GM13977 (cell line): ENCODE measurements at regions not wholly inside any gene's neighbourhood (a gene's known extent, or its start where the extent isn't known, plus 50 kb on each side); places are given as distances from the start of the nearest gene placed in this dataset.

ENCODE experiments used
- DNase-seq: peaks from one replicate; pipeline ENCODE4 v3.0.0; 2012; ENCODE audit warnings: low spot score
- in situ Hi-C: fragments of 300-500 bp; cut with MboI; formaldehyde crosslinking; loops from one replicate; pipeline ENCODE4 v1.12.0; 2022; ENCODE audit warnings: low sequenced_read_pairs, low pct_unique_long_range_greater_than_20kb, mixed read lengths, inconsistent platforms; ENCODE audit not compliant: unreplicated experiment
- TF ChIP-seq, protein P1 (sequence below): IDR thresholded peaks from 2 replicates; pipeline ENCODE4 v1.5.1; 2012; ENCODE audit warnings: mild to moderate bottlenecking, control low read depth; ENCODE audit not compliant: insufficient read depth; ENCODE audit errors: extremely low read depth, missing control alignments

GRCh38 chr2:107622741-107623310, 203.9 kb upstream of the RGPD4 start:
- in situ Hi-C loops: no loop called here
- TF ChIP-seq, protein P1, sequence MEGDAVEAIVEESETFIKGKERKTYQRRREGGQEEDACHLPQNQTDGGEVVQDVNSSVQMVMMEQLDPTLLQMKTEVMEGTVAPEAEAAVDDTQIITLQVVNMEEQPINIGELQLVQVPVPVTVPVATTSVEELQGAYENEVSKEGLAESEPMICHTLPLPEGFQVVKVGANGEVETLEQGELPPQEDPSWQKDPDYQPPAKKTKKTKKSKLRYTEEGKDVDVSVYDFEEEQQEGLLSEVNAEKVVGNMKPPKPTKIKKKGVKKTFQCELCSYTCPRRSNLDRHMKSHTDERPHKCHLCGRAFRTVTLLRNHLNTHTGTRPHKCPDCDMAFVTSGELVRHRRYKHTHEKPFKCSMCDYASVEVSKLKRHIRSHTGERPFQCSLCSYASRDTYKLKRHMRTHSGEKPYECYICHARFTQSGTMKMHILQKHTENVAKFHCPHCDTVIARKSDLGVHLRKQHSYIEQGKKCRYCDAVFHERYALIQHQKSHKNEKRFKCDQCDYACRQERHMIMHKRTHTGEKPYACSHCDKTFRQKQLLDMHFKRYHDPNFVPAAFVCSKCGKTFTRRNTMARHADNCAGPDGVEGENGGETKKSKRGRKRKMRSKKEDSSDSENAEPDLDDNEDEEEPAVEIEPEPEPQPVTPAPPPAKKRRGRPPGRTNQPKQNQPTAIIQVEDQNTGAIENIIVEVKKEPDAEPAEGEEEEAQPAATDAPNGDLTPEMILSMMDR: no peak
- no peak for DNase-seq

GRCh38 chr2:107625982-107626381, 200.7 kb upstream of the RGPD4 start:
- in situ Hi-C loops: no loop called here
- DNase-seq: no peak
- TF ChIP-seq, protein P1: no peak

- TF ChIP-seq, protein P1: no peak
- no peak for DNase-seq
- in situ Hi-C loops: no loop called here
Measured at GRCh38 chr2:107627164-107627563, 199.5 kb upstream of the RGPD4 start.

GRCh38 chr2:107627926-107628325, 198.8 kb upstream of the RGPD4 start:
- DNase-seq: no peak
- in situ Hi-C loops: no loop called here
- TF ChIP-seq, protein P1: no peak

DNA sequence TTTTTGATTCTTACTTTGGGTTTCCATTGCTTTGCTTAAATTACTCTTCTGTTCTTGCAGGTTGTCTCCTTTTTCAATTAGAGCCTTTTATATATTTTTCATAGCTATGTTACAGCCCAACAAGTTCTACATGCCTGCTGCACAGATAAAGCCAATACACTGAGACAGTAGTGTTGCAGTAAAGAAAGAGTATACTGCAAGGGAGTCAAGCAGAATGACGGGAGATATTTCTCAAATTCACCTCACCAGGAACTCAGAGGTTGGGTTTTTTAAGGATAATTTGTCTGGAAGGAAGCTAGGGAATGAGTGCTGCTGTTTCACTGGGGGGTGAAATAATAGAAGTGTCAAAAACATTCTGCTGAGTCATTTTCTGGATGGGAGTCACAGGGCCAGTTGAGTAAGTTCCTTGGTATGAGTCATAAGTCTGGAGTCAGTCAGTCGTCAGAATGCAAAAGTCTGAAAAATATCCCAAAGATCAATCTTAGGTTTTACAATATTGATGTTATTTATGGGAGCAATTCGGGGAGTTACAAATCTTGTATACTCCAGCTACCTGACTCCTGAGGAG, 193.0 kb upstream of the RGPD4 start:
- in situ Hi-C loops: no loop called here
- TF ChIP-seq, protein P1: no peak
- DNase-seq: no peak

DNA sequence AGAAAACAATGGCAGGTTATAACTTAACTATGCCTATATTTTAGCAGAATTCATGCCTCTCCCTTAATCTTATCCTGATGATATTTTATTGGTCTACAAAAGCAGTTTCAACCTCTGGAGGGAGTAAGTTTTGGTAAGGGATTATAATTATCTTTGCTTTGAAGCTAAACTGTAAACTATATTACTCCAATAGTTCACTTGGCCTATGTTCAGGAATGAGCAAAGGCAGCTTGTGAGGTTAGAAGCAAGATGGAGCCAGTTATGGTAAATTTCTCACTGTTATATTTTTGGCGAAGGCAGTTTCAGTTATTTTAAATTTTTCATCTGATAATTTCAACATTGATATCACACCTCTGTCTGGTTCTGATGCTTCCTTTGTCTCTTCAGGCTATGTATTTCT, 192.5 kb upstream of the RGPD4 start:
- DNase-seq: no peak
- TF ChIP-seq, protein P1: no peak
- in situ Hi-C loops: no loop called here
